ENCODE measurements at regions not wholly inside any gene's neighbourhood (a gene's known extent, or its start where the extent isn't known, plus 50 kb on each side); places are given as distances from the start of the nearest gene placed in this dataset.

DNA sequence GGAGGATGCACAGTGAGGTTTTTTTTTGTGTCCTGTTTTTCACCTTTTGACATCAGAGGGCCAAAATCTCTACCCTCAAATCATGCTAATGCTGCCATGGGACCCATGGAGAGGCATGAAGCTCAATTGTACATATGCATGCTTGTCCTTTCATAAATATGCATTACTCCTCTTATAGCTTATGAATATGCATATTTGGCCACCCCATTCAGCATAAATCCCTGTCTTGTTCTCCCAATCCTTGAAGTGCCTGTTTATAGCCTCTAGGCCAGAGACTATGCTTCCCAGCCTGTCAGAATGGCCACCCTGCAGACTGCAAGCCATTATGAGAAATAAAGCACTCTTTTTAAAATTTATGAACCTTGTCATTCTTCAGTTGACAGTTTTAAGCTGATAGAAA lies 696.4 kb upstream of the ZNF804A start:
- TF ChIP-seq, protein P1, sequence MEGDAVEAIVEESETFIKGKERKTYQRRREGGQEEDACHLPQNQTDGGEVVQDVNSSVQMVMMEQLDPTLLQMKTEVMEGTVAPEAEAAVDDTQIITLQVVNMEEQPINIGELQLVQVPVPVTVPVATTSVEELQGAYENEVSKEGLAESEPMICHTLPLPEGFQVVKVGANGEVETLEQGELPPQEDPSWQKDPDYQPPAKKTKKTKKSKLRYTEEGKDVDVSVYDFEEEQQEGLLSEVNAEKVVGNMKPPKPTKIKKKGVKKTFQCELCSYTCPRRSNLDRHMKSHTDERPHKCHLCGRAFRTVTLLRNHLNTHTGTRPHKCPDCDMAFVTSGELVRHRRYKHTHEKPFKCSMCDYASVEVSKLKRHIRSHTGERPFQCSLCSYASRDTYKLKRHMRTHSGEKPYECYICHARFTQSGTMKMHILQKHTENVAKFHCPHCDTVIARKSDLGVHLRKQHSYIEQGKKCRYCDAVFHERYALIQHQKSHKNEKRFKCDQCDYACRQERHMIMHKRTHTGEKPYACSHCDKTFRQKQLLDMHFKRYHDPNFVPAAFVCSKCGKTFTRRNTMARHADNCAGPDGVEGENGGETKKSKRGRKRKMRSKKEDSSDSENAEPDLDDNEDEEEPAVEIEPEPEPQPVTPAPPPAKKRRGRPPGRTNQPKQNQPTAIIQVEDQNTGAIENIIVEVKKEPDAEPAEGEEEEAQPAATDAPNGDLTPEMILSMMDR (IDR thresholded peaks at IDR 0.05; ENCODE audit: low read length) = no peak
- no peak for TF ChIP-seq EZH2 (IDR thresholded peaks at IDR 0.05; ENCODE audit: borderline replicate concordance, low read length)

Measured in OCI-LY1 (cell line).